CD4-positive, CD25-positive, alpha-beta regulatory T cell (primary cell): ENCODE measurements at regions not wholly inside any gene's neighbourhood (a gene's known extent, or its start where the extent isn't known, plus 50 kb on each side); places are given as distances from the start of the nearest gene placed in this dataset.

ENCODE experiments used
- ATAC-seq, 2 donors: fragments of 150-1000 bp; cut with Tn5 transposase; one replicate each; pipeline ENCODE4 v1.10.0; 2021; ENCODE audit warnings: low read depth in 2 of 2, moderate number of reproducible peaks in 2 of 2, moderate library complexity in 1 of 2
- DNase-seq, 3 donors: peaks; one replicate each; pipeline versions ENCODE4 v3.0.0 to v3.0.0-alpha.2; 2012 to 2022; ENCODE audit warnings: mixed read lengths in 1 of 3
- H3K27ac ChIP-seq: one replicate; pipeline ENCODE4 v1.7.0; 2013; ENCODE audit warnings: mild to moderate bottlenecking, low read length; ENCODE audit not compliant: insufficient read depth, poor library complexity, severe bottlenecking
- H3K27me3 ChIP-seq: one replicate; pipeline ENCODE4 v1.7.0; 2013; ENCODE audit warnings: low read length; ENCODE audit not compliant: control insufficient read depth, insufficient read depth
- H3K36me3 ChIP-seq: one replicate; pipeline ENCODE4 v1.7.0; 2013; ENCODE audit warnings: mild to moderate bottlenecking, low read length, moderate library complexity; ENCODE audit not compliant: control insufficient read depth, insufficient read depth
- H3K4me1 ChIP-seq: 2 replicates; pipeline ENCODE4 v1.7.0; 2013; ENCODE audit warnings: mild to moderate bottlenecking, low read length; ENCODE audit not compliant: insufficient read depth, control insufficient read depth, poor library complexity, severe bottlenecking
- H3K4me3 ChIP-seq: one replicate; pipeline ENCODE4 v1.7.0; 2013; ENCODE audit warnings: low read depth, mild to moderate bottlenecking, low read length, moderate library complexity
- H3K9me3 ChIP-seq, 2 experiments: 1 replicate in 1 of 2; 2 replicates in 1 of 2; pipeline ENCODE4 v1.7.0; 2013; ENCODE audit warnings: low read length in 2 of 2, mild to moderate bottlenecking in 1 of 2, moderate library complexity in 1 of 2; ENCODE audit not compliant: control insufficient read depth in 2 of 2
- H3K27ac Mint-ChIP-seq, 3 donors: one replicate each; pipeline ENCODE4 v1.8.0; 2020 to 2022; ENCODE audit warnings: mild to moderate bottlenecking in 3 of 3, mixed read lengths in 3 of 3, moderate library complexity in 2 of 3
- H3K27me3 Mint-ChIP-seq: one replicate; pipeline ENCODE4 v1.8.0; 2022; ENCODE audit warnings: mild to moderate bottlenecking, mixed read lengths
- H3K36me3 Mint-ChIP-seq: one replicate; pipeline ENCODE4 v1.8.0; 2020; ENCODE audit warnings: mixed read lengths
- H3K4me1 Mint-ChIP-seq, 4 donors: one replicate each; pipeline ENCODE4 v1.8.0; 2020 to 2022; ENCODE audit warnings: mixed read lengths in 4 of 4, mild to moderate bottlenecking in 1 of 4
- H3K4me3 Mint-ChIP-seq, 4 donors: one replicate each; pipeline ENCODE4 v1.8.0; 2020 to 2022; ENCODE audit warnings: mild to moderate bottlenecking in 4 of 4, mixed read lengths in 4 of 4, moderate library complexity in 3 of 4
- H3K9me3 Mint-ChIP-seq, 7 donors: one replicate each; pipeline ENCODE4 v1.8.0; 2020 to 2022; ENCODE audit warnings: mixed read lengths in 7 of 7, mild to moderate bottlenecking in 3 of 7, moderate library complexity in 2 of 7

DNA sequence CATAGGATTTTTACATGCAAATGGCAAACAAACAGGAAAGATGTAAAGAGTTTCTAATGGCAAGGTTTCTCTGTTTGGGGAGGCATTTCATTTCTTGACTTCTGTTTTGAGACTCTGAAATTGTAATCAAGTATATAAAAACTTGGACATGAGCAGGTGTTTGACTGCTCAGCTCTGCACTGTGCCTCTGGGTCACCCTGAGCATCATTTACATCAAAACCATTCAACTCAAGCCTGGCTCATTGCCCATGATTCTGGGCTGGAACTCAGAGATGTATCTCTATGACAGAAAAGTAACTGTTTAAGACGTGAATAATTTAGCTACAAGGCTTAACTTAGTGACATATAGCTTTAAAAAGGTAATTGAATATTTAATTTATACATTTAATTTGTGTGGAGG, 1402.4 kb upstream of the NUDT12 start:
- no peaks in the 10 kb centered on the region for H3K36me3 ChIP-seq
- no peaks in the 10 kb centered on the region for H3K4me1 ChIP-seq
- no peaks in the 10 kb centered on the region for H3K4me1 Mint-ChIP-seq
- no peaks in the 10 kb centered on the region for H3K27me3 ChIP-seq
- ATAC-seq (no peak), DNase-seq (no peak)
- H3K9me3 ChIP-seq = peaks cover 0 to 4% of the 10 kb centered on the region in 2 experiments
- H3K4me3 Mint-ChIP-seq = no peak overlapping the region
- H3K27me3 Mint-ChIP-seq = no peaks in the 10 kb centered on the region
- H3K9me3 Mint-ChIP-seq = peaks cover 0 to 24% (median 1%) of the 10 kb centered on the region in 7 donors
- H3K27ac Mint-ChIP-seq = no peak overlapping the region
- H3K36me3 Mint-ChIP-seq = no peaks in the 10 kb centered on the region
- no peak overlapping the region for H3K4me3 ChIP-seq
- H3K27ac ChIP-seq = no peak overlapping the region

DNA sequence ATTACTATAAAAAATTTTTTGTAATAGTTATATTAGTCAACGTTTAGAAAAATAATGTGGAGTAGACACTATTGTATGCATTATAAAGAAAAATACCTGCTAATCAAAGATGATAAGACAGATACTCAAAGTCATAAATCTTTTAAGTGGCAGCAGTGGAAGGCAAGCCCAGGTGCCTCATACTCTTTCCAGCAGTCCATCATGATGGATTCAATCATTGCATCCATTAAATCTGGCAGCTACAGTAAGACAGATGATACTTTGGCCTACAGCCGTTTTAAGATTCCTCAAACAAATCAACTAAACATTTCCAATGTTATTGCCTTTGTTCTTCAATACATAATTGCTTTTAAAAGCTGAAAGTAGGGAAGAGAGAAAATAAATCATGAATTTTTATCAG, 1392.9 kb upstream of the NUDT12 start:
- Mint-ChIP-seq H3K4me1 (no peaks in the 10 kb centered on the region), H3K9me3 (peaks cover 0 to 19% (median 4%) of the 10 kb centered on the region in 7 donors), H3K27me3 (no peaks in the 10 kb centered on the region), H3K36me3 (no peaks in the 10 kb centered on the region), H3K27ac (no peak overlapping the region), H3K4me3 (no peak overlapping the region)
- no peak overlapping the region for H3K27ac ChIP-seq
- H3K27me3 ChIP-seq = no peaks in the 10 kb centered on the region
- H3K9me3 ChIP-seq = peaks cover 0 to 12% of the 10 kb centered on the region in 2 experiments
- no peak overlapping the region for H3K4me3 ChIP-seq
- H3K4me1 ChIP-seq = no peaks in the 10 kb centered on the region
- no peak for ATAC-seq
- no peak for DNase-seq
- H3K36me3 ChIP-seq = no peaks in the 10 kb centered on the region

DNA sequence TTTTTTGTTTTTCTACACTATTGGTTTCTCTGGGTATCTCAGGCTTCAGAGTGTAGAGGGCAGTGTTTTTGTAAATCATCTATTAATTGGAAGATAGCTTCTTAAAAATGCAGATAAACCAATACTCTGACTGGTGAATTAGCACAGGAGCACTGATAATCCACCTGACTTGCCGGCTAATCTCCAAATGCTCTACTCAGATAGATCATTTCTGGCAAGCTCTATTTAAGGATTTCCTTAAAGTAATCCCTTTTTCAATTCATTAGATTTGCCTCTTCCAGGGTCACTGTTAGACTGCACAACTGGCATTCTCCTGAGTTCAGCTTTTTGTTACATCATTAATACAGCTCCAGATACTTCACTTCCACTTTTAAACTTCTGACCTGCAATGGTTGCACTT, 1390.3 kb upstream of the NUDT12 start:
- H3K4me3 Mint-ChIP-seq = no peak overlapping the region
- DNase-seq (no peak), ATAC-seq (no peak)
- no peaks in the 10 kb centered on the region for H3K36me3 Mint-ChIP-seq
- H3K27me3 Mint-ChIP-seq = no peaks in the 10 kb centered on the region
- H3K27me3 ChIP-seq = no peaks in the 10 kb centered on the region
- H3K9me3 ChIP-seq = peaks cover 0 to 12% of the 10 kb centered on the region in 2 experiments
- no peaks in the 10 kb centered on the region for H3K4me1 ChIP-seq
- H3K9me3 Mint-ChIP-seq = peaks cover 3 to 21% (median 9%) of the 10 kb centered on the region in 7 donors
- no peak overlapping the region for H3K27ac ChIP-seq
- no peak overlapping the region for H3K27ac Mint-ChIP-seq
- H3K4me1 Mint-ChIP-seq = no peaks in the 10 kb centered on the region
- H3K4me3 ChIP-seq = no peak overlapping the region
- H3K36me3 ChIP-seq = no peaks in the 10 kb centered on the region

DNA sequence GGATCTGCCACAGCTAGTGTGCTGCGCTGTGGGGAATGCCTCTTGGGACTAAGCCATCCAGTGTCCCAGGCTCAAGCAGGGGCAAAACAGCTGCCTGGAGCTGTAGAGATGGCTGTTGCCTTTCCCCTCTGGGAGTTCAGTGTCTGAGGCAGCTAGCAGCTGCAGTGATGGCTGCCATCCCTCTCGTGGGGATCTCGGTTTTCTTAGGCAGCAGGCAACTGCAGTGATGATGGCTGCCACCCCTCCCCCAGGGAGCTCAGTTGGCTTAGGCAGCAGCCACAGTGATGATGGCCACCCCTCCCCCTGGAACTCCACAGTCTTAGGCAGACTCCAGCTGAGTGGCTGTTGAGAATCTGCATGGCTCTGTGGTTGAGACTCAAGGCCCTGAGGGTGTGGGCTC, 1389.2 kb upstream of the NUDT12 start:
- H3K36me3 ChIP-seq = no peaks in the 10 kb centered on the region
- no peaks in the 10 kb centered on the region for H3K27me3 Mint-ChIP-seq
- H3K27me3 ChIP-seq = no peaks in the 10 kb centered on the region
- peaks cover 3 to 18% (median 10%) of the 10 kb centered on the region in 7 donors for H3K9me3 Mint-ChIP-seq
- ATAC-seq (no peak), DNase-seq (no peak)
- H3K27ac ChIP-seq = no peak overlapping the region
- no peaks in the 10 kb centered on the region for H3K36me3 Mint-ChIP-seq
- peaks cover 0 to 12% of the 10 kb centered on the region in 2 experiments for H3K9me3 ChIP-seq
- H3K4me3 ChIP-seq = no peak overlapping the region
- no peak overlapping the region for H3K27ac Mint-ChIP-seq
- no peak overlapping the region for H3K4me3 Mint-ChIP-seq
- no peaks in the 10 kb centered on the region for H3K4me1 ChIP-seq
- H3K4me1 Mint-ChIP-seq = no peaks in the 10 kb centered on the region

DNA sequence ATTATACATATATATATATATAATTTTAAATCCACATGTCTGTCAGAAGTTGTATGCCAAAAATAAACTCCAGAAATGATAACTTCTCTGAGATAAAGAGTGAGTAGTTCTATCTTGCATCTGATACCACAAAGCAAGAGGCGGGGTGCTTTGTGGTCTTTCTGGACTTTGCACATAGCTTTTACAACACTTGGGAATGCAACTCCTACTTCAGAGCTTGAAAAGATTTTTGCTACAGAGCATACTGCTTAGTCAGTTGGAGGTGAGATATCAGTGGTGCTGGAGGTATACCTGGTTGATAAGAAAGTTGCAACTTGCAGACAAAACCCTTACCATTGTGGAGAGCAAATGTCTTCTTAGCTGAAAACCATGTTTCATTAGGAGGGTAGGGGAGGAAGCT, 1384.5 kb upstream of the NUDT12 start:
- DNase-seq = no peak
- Histone ChIP-seq H3K36me3 (no peaks in the 10 kb centered on the region), H3K9me3 (peaks cover 0 to 10% of the 10 kb centered on the region in 2 experiments), H3K27me3 (no peaks in the 10 kb centered on the region), H3K27ac (no peak overlapping the region), H3K4me3 (no peak overlapping the region), H3K4me1 (no peaks in the 10 kb centered on the region)
- Mint-ChIP-seq H3K27ac (no peak overlapping the region), H3K4me3 (no peak overlapping the region), H3K27me3 (no peaks in the 10 kb centered on the region), H3K4me1 (no peaks in the 10 kb centered on the region), H3K9me3 (peaks cover 6 to 18% (median 11%) of the 10 kb centered on the region in 7 donors), H3K36me3 (no peaks in the 10 kb centered on the region)
- ATAC-seq = no peak

DNA sequence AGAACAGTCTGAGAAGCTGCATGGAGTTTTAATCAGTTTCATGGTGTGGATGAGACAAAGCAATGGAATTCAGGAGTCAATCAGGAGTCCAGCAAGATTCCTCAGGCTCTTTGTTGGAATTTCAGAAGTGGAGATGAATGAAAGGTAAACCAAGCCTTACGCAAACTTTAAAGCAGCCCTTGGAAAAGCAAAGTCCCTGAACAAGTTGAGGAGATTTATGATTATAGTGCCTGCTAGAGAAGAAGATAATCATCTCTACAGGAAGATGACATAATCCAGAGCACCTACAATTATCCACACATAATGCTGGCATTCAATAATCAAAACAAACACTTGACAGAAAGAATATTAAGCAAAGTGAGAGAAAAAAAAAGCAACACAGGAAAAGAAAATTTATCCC, 1380.1 kb upstream of the NUDT12 start:
- H3K36me3 Mint-ChIP-seq = no peaks in the 10 kb centered on the region
- H3K9me3 ChIP-seq = peaks cover 0 to 2% of the 10 kb centered on the region in 2 experiments
- DNase-seq = no peak

DNA sequence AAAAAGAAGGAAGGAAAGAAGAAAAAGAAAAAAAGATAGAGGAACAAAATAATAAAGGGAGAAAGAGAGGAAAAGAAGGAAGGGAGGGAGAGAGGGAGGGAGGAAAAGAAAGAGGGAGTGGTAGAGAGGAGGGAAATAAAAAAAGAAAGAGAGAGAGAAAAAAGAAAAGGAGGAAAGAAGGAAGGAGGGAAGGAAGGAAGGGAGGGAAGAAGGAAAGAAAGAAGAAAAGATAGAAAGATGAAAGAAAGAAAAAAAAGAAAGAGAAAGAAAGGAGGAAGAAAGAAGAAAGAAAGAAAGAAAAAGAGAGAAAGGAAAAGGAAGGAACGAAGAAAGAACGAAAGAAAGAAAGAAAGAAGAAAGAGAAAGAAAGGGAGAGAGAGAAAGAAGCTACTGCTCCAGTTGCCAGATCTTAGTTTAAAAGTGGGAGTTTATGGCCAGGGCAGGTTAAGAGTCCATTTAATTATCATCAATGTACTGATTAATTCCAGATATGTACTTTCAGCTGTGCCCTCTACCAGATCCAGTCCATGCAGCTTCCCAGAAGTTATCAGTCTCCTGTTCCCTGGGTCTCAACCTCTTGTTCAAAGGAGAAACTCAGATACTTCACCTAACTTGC, 1378.5 kb upstream of the NUDT12 start:
- Histone ChIP-seq H3K27me3 (no peaks in the 10 kb centered on the region), H3K9me3 (peaks cover 0 to 2% of the 10 kb centered on the region in 2 experiments), H3K4me3 (no peak overlapping the region), H3K27ac (no peak overlapping the region), H3K4me1 (no peaks in the 10 kb centered on the region), H3K36me3 (no peaks in the 10 kb centered on the region)
- ATAC-seq = no peak
- H3K27me3 Mint-ChIP-seq = no peaks in the 10 kb centered on the region
- peaks cover 3 to 13% (median 7%) of the 10 kb centered on the region in 7 donors for H3K9me3 Mint-ChIP-seq
- H3K36me3 Mint-ChIP-seq = no peaks in the 10 kb centered on the region
- DNase-seq = no peak
- H3K4me1 Mint-ChIP-seq = no peaks in the 10 kb centered on the region
- no peak overlapping the region for H3K4me3 Mint-ChIP-seq
- no peak overlapping the region for H3K27ac Mint-ChIP-seq

More for the DNA sequence above, 1380.1 kb upstream of the NUDT12 start:
- Histone ChIP-seq H3K4me3 (no peak overlapping the region), H3K27ac (no peak overlapping the region), H3K36me3 (no peaks in the 10 kb centered on the region), H3K4me1 (no peaks in the 10 kb centered on the region), H3K27me3 (no peaks in the 10 kb centered on the region)
- ATAC-seq = no peak
- no peak overlapping the region for H3K4me3 Mint-ChIP-seq
- no peak overlapping the region for H3K27ac Mint-ChIP-seq
- H3K27me3 Mint-ChIP-seq = no peaks in the 10 kb centered on the region
- no peaks in the 10 kb centered on the region for H3K4me1 Mint-ChIP-seq
- peaks cover 4 to 17% (median 7%) of the 10 kb centered on the region in 7 donors for H3K9me3 Mint-ChIP-seq

DNA sequence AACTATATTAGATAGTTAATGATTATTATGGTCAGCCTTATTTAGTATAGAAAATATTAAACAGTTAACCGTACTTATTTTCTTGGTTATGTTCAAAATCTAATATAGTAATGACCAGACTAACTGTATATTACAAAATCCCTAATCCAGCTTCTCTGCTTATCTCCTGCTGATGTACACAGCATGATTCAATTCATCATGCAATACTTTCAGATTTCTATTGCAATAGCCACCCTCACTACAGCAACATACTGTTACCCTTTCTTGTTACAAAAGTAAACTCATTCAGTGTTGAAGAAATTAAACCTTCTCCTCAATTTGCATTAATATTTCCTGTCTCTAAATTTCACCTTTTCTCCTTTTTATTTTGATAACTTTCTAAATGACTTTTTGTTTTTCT, 1375.0 kb upstream of the NUDT12 start:
- Histone ChIP-seq H3K36me3 (no peaks in the 10 kb centered on the region), H3K4me1 (no peaks in the 10 kb centered on the region), H3K9me3 (peaks cover 0 to 2% of the 10 kb centered on the region in 2 experiments), H3K4me3 (no peak overlapping the region), H3K27ac (no peak overlapping the region), H3K27me3 (no peaks in the 10 kb centered on the region)
- H3K36me3 Mint-ChIP-seq = no peaks in the 10 kb centered on the region
- H3K9me3 Mint-ChIP-seq = peaks cover 0 to 17% (median 5%) of the 10 kb centered on the region in 7 donors
- no peaks in the 10 kb centered on the region for H3K4me1 Mint-ChIP-seq
- ATAC-seq (no peak), DNase-seq (no peak)
- no peaks in the 10 kb centered on the region for H3K27me3 Mint-ChIP-seq
- H3K27ac Mint-ChIP-seq = no peak overlapping the region
- no peak overlapping the region for H3K4me3 Mint-ChIP-seq
